Retinal pigment epithelial cell (primary cell): ENCODE measurements at regions not wholly inside any gene's neighbourhood (a gene's known extent, or its start where the extent isn't known, plus 50 kb on each side); places are given as distances from the start of the nearest gene placed in this dataset.

Experiments used
- DNase-seq: peaks from one replicate; pipeline ENCODE4 v3.0.0-alpha.2; 2010; ENCODE audit warnings: low read depth
- H3K4me3 ChIP-seq: 2 replicates; pipeline ENCODE4 v1.5.1; 2011; ENCODE audit warnings: mild to moderate bottlenecking, low read length, control low read depth, moderate library complexity
- TF ChIP-seq, protein P1 (sequence below): conservative IDR thresholded peaks from 2 replicates; pipeline ENCODE4 v1.5.1; 2011; ENCODE audit warnings: low read depth, low read length, control low read depth, inconsistent platforms

DNA sequence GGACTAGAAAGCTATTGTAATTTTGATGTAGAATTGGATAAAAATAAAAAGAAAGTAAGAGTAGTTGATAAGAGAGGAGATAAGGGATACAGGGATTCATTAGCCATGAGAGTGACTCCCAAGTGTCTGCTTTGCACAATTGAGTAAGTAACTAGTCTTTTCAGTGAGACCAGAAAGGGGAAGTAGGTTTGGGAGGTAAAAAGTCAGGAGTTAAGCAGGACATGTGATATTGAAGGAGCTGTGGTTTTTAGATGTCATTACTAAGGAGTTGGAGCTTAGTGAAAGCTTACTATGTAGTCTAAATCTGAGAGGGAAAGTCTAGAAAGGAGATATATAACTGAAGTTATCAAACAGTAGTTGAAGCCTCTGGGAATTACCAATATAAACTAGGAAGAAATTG lies 93.4 kb downstream of the SLC5A7 start:
- DNase-seq, result no peak
- TF ChIP-seq, protein P1, sequence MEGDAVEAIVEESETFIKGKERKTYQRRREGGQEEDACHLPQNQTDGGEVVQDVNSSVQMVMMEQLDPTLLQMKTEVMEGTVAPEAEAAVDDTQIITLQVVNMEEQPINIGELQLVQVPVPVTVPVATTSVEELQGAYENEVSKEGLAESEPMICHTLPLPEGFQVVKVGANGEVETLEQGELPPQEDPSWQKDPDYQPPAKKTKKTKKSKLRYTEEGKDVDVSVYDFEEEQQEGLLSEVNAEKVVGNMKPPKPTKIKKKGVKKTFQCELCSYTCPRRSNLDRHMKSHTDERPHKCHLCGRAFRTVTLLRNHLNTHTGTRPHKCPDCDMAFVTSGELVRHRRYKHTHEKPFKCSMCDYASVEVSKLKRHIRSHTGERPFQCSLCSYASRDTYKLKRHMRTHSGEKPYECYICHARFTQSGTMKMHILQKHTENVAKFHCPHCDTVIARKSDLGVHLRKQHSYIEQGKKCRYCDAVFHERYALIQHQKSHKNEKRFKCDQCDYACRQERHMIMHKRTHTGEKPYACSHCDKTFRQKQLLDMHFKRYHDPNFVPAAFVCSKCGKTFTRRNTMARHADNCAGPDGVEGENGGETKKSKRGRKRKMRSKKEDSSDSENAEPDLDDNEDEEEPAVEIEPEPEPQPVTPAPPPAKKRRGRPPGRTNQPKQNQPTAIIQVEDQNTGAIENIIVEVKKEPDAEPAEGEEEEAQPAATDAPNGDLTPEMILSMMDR, result no peak
- no peak overlapping the region for H3K4me3 ChIP-seq

DNA sequence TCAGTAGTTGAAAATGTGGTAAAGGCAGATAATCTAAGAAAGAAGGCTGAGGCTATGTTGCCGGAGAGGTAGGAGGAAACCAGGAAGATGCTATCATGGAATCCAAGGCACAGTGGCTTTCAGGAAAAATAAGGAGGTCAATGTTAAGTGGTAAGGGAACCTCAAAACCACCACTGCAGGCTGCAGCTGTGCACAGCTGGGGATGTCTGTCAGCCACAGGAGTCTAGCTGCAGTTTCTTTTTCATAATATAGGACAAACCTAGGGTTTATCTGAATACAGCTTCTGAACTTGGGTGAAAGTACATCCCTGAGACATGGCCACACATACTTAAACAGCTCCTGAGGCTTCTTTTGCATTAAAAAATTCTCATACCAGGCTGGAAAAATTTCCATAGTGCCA lies 93.9 kb downstream of the SLC5A7 start:
- no peak overlapping the region for H3K4me3 ChIP-seq
- TF ChIP-seq, protein P1, result no peak
- DNase-seq, result no peak

DNA sequence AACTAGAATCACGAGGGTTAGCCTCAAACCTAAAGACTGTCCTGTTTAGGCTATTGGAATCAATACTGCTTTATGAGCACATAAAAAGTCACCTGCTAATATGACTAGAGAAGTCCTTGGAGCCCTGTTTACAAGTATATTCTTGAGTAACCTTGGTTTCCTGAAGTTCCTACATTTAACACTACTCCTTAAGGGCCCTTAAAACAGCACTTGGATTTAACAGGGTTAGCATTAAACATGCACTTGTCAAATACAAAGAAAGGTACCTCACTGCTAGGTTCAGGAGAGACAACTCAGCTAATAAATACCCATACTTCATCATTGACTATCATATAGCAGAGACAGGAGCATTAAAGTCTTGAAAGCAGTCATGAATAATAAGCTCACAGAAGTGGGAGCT lies 96.7 kb downstream of the SLC5A7 start:
- DNase-seq, result no peak
- no peak overlapping the region for H3K4me3 ChIP-seq
- TF ChIP-seq, protein P1, result no peak

DNA sequence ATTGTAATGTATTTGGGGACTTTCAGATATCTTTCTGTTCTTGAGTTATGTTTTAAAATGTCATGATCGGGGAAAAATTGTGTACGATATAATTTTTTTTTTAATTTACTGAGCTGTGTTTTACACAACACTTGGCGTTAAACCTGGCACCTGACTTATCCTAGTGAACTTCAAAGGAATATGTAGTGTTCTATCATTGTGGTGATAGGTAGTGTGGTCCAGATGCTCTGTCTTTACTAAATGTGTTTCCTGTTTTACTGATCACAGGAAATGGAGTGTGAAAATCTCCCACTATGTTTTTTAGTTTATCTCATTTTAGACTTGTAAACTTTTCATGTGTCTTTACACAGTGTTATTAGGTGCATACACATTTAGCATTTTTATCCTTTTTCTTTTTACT lies 98.0 kb downstream of the SLC5A7 start:
- no peak for DNase-seq
- TF ChIP-seq, protein P1, result no peak
- no peak overlapping the region for H3K4me3 ChIP-seq

DNA sequence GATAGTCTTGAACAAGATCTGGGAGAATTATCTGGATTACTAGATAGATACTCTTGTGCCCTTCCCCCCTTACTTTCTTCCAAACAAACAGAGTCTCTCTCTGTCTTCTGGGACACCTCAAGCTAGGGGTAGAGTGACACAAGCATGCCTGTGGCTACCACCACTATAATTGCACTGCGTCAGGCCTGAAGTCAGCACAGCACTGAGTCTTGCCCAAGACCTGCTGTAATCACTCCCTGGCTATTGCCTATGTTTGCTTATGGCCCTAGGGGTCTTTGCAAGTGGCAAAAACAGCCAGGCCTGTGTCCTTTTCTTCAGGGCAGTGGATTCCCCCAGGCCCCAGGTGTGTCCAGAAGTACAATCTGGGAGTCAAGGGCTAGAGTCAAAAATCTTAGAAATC lies 106.6 kb downstream of the SLC5A7 start:
- TF ChIP-seq, protein P1, result no peak
- no peak for DNase-seq
- no peak overlapping the region for H3K4me3 ChIP-seq

DNA sequence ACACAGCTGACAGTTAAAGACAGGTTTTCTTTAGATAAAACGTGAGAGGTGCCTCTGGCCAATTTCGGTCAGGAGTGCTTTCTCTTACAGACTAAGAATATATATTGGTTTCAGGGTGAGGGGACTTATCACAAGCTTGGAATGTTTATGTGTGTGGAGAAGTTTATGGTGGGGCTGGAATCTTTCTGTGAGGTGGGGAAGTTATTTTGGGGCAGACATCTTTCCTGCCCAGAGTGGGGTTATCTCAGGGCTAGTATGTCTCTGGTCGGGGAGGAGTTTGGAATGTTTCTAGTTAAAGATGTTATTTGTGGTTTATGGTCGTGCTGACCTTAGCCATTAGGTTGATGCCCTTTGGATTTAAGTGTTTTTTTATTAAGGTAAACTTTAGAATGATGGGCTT lies 115.2 kb downstream of the SLC5A7 start:
- H3K4me3 ChIP-seq, result no peak overlapping the region
- TF ChIP-seq, protein P1, result no peak
- DNase-seq, result no peak

DNA sequence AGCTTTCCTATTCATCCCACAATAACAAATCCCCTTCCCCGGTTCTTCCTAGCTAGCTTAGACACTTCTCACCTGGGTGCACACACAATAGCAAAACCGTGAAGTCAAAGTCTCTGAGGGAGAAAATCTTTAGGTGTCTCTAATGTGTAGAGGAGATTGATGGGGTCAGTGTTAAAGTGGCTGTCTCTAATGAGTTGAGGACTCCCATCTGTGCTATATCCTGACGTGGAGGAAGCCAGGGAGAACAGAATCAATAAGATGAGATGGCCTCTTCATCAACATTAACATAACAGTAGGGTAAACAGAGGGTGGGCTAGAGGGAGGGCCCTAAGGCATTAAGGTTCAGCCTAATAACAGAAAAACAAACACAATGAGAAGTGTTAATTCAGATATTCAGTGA lies 120.4 kb downstream of the SLC5A7 start:
- H3K4me3 ChIP-seq, result no peak overlapping the region
- TF ChIP-seq, protein P1, result no peak
- DNase-seq, result no peak
